HG03342 (cell line): ENCODE measurements at regions not wholly inside any gene's neighbourhood (a gene's known extent, or its start where the extent isn't known, plus 50 kb on each side); places are given as distances from the start of the nearest gene placed in this dataset.
A peak's percentile ranks its signal among the peaks of the same experiment; 100 is the strongest.
"Not testable (repeated sequence)": the region's sequence is repeated elsewhere in the genome, so short reads cannot be mapped to it uniquely, and the experiment has no call there.

Experiments
- ATAC-seq: cut with Tn5 transposase; IDR thresholded peaks from one replicate; pipeline ENCODE4 v1.9.1; 2021; ENCODE audit warnings: mild to moderate bottlenecking, moderate library complexity; ENCODE audit not compliant: unreplicated experiment

DNA sequence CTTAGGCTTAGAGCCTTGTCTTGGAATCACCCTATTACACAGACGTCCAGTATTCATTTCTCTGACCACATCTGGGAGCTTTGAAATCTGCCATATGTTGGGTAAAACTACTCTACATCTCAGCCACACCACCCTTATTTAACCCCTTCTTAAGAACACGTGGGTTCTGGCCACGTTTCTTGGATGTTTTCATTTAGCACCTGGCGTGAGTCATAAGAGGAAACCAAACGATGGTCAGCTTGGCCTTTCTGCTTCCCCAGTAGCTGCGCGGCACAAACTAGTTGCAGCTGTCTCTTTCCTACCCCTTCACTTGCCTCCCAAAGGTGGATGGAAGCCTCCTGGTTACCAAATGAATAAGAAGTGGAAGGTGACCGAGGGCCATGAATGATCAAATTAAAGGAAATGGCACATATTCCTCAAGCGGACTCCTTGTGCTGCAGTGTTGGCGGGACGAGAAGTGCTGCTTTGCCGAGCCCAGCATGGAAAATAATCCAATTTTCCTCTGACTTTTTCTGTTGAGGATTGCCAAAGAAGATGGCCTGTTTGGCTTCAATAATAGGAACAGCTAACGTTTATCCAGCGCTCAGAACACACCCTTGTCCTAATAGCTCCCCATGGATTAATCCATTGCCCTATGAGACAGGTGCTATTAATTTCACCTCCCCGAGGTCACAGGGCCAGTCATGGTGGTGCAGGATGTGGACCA, 154.1 kb downstream of the ZNF664 start:
- ATAC-seq, result no peak

DNA sequence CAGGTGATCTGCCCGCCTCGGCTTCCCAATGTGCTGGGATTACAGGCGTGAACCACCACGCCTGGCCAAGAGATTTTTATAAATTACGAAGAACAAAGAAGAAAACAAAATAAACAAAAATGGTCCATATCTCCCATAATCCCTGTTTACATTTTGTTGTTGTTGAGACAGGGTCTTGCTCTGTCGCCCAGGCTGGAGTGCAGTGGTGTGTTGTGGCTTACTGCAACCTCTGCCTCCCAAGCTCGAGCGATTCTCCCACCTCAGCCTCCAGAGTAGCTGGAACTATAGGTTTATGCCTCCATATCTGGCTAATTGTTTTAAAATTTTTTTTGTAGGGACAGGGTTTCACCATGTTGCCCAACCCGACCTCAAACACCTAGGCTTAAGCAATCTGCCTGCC, 156.1 kb downstream of the ZNF664 start:
- ATAC-seq, result no peak

DNA sequence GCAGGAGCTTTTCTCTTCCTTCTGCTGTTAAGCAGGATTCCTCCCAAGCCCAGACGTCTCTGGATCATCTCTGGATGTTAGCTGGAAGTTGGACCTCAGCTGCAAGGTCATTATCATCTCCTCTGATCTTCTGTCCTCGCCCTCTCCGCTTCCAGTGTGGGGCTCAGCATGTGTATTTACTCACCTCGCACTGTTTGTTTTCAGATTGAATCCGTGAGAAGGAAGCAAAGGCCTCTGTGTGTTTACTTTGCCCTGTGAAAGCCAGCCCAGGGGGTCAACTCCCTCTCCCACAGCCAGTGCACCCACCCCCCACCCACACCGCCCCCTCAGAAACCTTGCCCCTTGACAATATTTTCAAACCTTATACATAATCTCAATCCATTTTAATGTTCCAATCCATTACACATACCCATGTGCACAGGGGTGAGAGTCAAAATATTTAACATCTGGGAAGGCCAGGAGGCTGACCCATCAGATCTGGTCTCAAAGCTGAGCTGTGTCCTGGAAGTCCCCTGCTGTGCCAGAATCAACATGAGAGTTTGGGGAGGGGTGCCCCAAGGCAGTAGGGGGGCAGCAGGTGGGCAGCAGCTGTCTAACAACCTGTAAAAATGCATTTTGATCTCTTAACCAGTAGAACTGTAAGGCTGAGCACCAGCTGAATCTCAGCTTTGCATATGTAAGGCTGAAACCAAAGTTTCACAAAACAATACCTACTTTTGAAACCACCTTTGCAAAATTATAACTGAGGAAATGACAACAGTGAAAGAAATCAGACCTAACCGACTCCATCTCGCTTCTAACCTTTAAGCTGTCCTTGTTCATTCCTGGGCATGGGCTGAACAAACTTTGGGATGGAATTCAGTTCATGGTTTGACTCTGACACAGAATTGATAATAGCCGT, 157.9 kb downstream of the ZNF664 start:
- ATAC-seq, result peak; percentile 84

DNA sequence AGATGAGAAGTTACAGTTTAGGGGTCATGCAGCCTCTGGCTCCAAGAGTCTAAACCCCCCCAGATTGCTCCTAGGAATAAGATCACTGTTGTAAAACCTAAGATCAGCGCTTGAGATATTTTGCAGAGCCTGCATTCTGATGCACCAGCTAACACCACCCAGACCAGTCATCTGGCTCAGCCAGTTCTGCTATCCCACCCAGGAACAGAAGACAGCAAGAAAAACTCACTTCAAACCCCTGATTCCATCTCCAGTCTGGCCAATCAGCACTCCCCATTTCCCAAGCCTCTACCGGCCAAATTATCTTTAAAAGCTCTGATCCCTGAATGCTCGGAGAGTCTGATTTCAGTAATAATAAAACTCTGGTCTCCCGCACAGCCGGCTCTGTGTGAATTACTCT, 158.6 kb downstream of the ZNF664 start:
- no peak for ATAC-seq

DNA sequence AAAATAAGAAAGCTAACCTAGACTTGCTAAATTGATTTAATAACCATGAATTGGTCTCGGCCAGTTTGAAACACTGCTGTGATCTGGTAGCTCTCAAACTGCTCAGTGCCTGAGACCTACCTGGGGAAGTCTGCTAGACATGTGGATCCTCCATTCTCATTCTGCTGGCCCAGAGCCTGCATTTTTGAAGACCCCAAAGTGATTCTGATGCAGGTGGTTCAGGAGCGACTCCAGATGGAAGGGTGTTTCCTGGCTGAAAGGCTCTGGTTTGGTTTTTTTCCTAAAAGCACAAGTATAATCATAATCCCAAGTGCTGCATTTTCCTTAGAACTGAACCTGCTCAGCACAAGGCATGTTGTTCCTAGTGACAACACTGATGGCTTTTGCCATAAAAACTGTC, 159.5 kb downstream of the ZNF664 start:
- ATAC-seq, result no peak

DNA sequence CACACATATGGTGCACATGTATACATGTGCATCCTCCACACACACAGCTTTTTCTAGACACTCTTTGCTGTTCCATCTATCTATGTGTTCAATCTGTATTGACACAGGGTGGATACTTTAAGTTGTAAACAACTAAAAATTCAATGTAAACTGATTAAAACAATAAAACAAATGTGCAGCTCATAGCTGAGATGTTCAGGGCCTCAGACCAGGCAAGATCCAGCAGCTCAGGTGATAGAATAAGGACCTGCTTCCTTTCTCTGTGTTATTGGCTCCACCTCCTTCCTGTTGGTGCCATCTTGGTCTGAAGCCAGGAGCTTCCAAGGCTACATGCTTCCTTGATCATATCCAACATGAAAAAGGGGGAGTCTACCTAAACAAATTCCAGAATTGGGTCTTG, 158.1 kb upstream of the RFLNA start:
- ATAC-seq, result no peak

DNA sequence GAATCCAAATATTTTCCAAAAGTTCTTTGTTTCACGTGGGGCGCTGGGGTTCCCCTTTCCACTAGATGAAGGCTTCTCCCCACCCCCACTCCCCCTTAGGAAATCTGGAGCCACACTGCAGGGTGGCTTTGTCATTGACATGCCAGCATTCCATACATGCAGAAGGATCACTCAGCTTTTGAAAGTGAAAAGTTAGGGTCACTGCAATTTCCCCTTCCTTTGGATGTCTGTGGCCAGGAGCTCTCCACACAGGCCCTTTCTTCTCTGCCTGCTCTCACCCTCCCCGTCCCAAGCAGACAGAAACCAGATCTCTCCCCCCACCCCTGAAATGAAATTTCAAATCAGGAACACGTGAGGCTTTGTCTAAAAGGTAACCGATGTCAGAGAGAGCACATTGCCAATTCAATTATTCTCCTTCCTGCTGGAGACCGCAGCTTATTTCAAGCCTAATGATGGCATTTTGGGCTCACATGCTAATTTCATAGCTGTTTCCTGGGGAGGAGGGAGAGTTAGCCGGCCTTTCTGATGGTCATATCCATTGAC, 153.9 kb upstream of the RFLNA start:
- ATAC-seq, result no peak

DNA sequence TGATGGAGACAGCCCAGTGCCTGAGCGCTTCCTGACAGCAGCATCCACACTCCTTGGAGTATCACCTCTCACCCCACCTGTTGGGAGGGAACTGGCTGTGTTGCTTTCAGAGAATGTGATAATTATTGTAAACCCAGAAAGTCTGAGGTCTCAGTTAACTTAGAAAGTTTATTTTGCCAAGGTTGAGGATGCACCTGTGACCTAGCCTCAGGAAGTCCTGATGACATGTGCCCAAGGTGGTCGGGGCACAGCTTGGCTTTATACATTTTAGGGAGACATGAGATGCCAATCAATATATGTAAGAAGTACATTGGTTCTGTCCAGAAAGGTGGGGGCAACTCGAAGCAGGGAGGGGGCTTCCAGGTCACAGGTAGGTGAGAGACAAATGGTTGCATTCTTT, 153.3 kb upstream of the RFLNA start:
- not testable (repeated sequence) for ATAC-seq

DNA sequence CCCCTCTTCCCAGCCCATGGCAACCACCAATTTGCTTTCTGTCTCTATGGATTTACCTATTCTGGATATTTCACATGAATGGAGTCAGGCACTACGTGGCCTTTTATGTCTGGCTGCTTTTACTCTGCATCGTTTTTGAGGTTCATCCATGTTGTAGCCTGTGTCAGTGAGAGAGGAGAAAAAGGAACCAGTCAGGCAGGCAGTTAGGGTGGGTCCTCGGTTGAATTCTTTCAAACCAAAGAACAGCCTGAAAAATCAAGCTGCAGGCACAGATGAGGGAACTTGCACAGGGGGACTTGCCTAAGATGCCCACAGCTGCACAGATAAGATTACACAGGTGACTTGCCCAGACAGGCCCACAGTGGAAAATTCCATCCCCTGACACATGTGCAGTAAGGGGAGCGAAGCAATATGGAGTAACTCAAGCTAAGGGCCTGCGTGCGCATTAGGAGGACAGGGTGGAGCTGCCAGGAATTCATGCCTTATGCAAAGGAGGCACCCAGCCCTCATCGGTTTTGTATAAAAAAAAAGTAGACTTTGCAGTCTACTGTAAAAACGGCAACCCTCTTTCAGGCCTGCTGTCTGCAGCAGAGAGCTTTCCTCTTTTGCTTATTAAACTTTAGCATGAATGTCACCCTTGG, 152.4 kb upstream of the RFLNA start:
- ATAC-seq, result no peak

DNA sequence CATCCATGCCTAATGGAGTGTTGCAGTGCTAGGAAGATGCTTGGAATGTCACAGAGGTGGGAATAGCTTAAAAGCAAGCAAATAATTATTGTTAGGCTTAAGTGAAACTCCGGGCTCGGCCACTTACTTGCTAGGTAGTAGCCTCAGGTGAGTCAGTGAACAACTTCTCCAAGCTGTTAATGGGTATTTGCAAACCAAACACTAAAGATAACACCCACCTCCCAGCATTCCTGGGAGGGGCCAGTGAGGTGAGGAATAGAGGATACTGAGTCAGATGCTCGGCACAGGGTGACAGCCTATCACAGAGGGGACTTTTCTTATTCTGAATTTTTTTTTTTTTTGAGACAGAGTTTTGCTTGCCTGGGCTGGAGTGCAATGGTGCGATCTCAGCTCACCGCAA, 151.2 kb upstream of the RFLNA start:
- ATAC-seq, result no peak

DNA sequence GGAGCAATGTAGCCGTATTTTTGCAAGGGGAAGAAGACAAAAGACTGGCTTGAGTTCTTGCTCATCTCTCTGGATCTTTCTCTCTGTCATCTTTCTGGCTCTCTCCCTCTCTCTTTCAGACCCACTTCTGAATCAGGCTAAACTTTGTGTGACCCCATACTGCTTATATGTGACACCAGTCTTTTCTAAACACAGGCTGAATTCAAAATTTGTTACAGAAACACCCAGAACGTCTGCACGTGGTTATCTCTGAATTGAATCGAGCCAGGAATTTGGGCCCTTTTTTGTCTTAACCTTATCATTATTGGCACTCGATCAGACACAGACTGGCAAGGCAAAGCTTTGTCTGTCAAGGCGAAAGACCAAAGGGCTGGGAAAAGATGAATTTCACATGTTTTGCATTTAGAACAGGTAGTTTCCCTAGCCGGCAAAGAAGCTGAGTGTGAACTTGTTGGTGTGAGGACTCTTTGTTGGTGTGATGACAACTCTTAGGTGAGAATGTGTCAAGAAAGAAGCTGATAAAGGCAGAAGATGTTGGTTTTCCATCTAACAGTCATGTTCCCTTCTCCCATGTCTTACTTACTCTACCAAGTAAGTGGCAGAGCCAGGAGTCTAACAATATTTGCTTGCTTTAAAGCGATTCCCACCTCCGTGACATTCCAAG, 150.2 kb upstream of the RFLNA start:
- no peak for ATAC-seq

DNA sequence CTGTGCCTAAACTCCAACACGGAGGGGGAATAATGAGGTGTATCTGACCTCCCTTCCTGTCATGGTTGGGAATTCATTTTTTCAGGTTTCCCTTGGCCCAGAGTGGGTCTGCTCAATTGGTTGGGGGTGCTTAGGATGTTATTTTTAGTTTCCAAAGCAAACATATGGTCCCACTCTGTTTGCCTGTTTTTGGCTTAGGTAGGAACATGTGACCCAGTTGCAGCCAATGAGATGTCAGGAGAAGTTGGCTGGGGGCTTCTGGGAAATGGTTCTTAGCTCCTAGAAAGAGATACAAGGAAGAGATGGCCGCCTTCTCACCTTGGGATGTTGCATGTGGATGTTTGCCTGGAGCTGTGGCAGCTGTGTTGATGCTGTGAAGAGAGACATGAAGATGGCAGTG, 147.9 kb upstream of the RFLNA start:
- no peak for ATAC-seq

DNA sequence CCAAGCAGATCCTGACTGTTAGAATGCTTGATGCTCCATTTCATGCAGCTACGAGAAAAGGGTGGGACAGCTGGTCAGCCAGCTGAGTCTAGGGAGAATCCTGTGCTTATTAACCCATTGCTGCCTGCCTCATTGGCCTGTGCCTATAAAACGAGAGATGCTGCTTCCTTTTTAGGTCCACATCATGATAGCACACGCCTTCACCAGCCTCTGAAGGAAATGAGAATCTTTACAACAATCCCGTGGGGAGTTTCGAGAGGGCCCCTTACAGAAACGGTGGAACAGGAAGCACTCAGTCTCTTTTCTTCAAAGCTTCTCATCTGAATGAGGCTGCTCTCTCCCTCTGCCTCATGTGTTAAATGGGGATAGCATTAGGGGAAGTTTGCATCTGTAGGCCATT, 147.3 kb upstream of the RFLNA start:
- peak; percentile 74 for ATAC-seq

DNA sequence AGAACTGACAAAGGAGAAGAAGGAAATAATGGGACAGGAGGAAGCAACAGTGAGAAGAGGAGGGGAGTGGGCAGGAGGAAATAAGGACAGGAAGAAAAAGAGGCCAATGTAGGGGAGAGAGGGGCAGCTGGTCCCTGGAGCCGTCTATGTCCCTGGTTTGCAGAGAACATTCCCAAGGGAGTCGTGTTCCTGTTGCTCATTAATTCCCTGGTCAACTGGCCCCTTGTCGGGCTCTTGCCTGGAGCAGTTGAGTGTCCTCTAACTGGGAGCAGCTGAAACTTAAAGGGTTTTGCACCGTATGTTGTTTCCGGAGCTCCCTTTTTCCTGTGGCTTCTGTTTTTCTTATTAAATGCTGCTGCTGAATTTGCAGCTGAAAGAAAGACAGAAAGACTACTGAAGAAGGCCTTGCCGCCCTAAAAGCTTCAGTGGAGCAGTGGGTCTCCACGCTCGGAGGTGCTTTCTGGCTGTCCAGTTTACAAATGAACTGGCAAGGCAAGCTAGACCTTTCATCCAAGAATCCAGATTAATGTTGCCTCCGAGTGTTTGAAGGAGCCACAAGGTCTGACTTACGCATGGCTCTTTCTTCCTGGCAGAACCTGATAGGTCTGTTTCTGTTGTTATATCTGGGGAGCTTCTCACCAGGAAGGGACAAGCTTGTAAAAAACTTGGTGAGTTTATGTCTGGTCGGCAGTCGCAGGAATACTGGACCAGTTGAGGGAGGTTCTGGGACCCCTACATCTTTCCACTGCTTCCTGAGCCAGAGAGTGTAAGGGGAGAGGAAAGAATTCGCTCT, 146.2 kb upstream of the RFLNA start:
- no peak for ATAC-seq

DNA sequence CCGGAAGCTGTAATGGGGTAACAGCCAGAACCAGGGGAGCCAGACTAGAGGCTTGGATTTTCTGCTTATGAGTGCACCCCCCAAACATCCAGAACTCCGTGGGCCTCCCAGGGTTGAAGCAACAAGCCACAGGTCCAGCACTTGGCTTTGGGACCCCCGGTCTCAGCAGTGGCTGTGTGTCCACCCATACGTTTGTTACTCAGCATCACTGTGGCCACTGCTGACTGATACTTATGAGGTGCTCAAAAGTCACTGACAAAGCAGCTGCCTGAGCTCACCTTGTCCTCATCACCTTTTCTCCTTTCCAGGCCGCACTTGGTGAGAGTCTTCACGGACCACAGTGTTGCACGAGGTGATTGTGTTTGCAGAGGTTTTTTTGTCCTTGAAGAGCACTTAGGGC, 145.6 kb upstream of the RFLNA start:
- no peak for ATAC-seq

DNA sequence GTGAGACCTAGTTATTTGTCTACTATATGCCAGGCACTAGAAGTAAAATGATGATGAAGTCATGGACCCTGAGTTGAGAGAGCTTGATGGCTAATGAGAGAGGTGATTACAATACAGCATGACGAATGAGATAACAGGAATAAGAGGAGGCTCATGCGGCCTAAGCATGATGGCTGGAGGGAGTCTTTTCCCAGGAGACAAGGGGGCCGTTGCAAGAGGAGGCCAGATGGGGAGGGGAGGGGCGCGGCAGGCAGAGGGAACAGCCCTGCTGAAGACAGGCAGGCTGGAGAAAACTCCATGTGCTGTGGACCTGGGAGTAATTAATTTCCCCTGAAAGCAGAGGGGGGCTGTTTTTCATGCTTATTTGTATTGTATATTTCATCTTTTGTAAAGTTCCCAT, 144.7 kb upstream of the RFLNA start:
- ATAC-seq, result no peak

DNA sequence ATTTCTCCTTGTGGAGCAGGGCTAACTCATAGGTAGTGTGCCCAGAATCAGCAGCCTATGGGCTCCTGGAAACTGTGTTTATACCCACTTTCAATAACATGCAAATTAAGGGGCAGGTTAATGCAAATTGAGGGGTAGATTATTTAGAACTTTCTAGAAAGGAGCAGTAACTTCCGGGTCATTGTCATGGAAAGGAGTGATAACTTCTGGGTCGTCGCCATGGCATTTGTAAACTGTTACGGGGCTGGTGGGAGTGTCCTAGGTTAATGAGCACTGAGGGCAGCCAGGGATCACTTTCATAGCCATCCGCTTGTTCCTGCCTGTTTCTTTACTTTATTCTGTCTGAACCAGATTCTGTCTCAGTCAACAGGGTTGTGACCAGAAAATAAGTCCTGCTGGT, 143.3 kb upstream of the RFLNA start:
- ATAC-seq, result no peak

DNA sequence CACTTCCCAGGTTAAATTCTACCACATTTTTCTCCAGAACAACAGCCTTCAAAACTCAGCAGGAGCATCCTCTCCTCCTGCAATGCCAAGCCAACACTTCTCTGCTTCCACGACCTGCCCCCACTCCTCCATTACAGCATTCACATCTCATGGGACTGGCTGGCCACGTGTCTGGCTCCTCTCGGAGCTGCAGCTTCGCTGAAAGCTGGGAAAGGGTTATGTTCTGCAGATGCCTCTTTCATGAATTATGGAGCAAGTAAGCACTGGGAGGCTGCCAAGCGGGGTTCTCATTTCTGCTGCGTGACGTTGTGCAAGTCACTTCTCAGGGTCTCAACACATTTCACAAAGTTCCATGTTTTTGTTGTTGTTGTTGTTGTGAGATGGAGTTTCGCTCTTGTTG, 142.2 kb upstream of the RFLNA start:
- no peak for ATAC-seq

DNA sequence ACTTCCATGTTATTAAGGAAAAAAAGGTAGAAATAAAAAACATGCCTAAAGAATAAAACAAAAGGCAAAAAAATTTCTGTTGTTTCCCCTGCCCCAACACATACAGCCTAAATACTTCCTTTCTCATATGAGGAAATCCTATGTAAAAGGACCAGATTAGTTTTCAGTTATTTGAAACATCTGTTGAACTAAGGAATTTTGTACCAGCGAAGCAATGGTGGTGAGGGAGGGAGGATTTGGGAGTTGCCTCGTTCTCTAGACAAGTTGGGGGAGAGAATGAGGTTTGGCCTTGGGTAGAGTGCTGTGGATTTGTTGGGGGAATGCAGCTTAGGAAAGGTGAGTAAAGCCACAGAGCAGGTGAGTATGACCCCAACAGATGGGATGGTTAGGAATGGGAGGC, 141.5 kb upstream of the RFLNA start:
- ATAC-seq, result no peak

DNA sequence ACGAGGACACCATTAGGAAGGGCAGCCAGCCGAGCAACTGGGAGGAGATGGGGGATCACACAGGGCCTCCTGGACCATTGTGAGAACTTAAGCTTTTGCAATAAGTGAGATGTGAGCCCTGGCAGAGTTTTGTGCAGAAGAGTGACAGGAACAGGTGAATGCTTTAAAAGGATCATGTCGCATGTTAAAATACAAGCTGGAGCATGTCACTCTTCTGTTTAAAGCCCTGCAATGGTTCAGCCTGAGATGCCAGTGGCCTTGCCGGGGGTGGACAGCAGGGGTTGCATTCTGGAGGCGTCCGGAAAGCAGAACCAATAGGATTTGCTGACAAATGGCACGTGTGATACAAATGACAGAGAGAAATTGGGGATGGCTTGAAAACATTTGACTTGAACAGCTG, 137.5 kb upstream of the RFLNA start:
- no peak for ATAC-seq
